NB4 (cell line): ENCODE measurements at regions not wholly inside any gene's neighbourhood (a gene's known extent, or its start where the extent isn't known, plus 50 kb on each side); places are given as distances from the start of the nearest gene placed in this dataset.
A peak's percentile ranks its signal among the peaks of the same experiment; 100 is the strongest.

ENCODE experiments used
- DNase-seq: peaks from one replicate; pipeline ENCODE4 v3.0.0; 2010; ENCODE audit warnings: low read depth
- H3K4me3 ChIP-seq: one replicate; pipeline ENCODE4 v1.5.1; 2011; ENCODE audit warnings: mild to moderate bottlenecking, low read depth, low read length, moderate library complexity
- MYC ChIP-seq: IDR thresholded peaks from 2 replicates; pipeline ENCODE4 v1.6.1; 2011; ENCODE audit warnings: low read depth, low read length
- POLR2A ChIP-seq: IDR thresholded peaks from 2 replicates; pipeline ENCODE4 v1.6.1; 2011; ENCODE audit warnings: mild to moderate bottlenecking; ENCODE audit not compliant: insufficient read length; ENCODE audit errors: extremely low read depth
- TF ChIP-seq, protein P1 (sequence below): IDR thresholded peaks from 2 replicates; pipeline ENCODE4 v1.6.1; 2011; ENCODE audit warnings: low read depth, low read length
- TF ChIP-seq, protein P2 (sequence below): IDR thresholded peaks from one replicate; pipeline ENCODE4 v1.5.1; 2012; ENCODE audit warnings: low read depth, low read length

DNA sequence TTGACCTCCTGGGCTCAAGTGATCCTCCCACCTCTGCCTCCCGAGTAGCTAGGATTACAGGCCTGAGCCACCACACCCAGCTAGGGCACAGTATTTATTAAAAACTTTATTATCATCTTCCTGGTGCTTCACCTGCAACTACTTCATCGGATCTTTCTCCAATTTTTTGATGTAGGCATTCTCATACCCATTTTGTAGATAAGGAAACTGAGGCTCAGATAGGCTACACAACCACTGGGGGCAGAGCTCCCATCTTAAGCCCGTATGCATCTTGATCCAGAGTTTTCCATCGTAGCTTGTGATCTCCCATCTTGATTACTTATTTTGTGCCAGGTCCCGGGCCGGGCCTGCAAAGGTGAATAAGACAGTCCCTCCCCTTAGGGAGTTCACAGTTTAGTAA is 68.1 kb upstream of the BCOR start:
- TF ChIP-seq, protein P1, sequence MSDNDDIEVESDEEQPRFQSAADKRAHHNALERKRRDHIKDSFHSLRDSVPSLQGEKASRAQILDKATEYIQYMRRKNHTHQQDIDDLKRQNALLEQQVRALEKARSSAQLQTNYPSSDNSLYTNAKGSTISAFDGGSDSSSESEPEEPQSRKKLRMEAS = no peak
- TF ChIP-seq, protein P2, sequence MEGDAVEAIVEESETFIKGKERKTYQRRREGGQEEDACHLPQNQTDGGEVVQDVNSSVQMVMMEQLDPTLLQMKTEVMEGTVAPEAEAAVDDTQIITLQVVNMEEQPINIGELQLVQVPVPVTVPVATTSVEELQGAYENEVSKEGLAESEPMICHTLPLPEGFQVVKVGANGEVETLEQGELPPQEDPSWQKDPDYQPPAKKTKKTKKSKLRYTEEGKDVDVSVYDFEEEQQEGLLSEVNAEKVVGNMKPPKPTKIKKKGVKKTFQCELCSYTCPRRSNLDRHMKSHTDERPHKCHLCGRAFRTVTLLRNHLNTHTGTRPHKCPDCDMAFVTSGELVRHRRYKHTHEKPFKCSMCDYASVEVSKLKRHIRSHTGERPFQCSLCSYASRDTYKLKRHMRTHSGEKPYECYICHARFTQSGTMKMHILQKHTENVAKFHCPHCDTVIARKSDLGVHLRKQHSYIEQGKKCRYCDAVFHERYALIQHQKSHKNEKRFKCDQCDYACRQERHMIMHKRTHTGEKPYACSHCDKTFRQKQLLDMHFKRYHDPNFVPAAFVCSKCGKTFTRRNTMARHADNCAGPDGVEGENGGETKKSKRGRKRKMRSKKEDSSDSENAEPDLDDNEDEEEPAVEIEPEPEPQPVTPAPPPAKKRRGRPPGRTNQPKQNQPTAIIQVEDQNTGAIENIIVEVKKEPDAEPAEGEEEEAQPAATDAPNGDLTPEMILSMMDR = no peak
- TF ChIP-seq POLR2A (no peak), MYC (no peak)
- no peak for DNase-seq
- no peak overlapping the region for H3K4me3 ChIP-seq

DNA sequence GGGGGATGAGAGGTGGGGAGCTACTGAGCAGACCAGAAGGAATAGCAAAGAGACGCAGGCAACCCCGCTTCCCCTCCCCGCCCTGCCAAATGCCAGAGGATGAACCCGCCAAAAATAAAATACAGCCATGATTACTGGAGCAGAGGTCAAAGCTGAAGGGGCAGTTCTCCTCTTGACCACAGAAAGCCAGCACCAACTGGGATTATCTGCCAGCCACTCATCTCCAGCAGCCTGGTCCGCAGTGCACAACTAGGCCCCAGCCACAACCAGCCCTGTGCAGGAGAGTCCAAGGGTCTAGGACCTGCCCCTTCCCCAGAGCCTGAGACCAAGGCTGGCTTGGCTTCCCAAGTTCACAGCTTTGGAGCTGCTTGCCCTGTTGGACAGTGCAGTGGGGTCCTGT is 67.4 kb upstream of the BCOR start:
- H3K4me3 ChIP-seq = no peak overlapping the region
- DNase-seq = no peak
- TF ChIP-seq, protein P1 = no peak
- TF ChIP-seq MYC (no peak), POLR2A (no peak)
- TF ChIP-seq, protein P2 = no peak

DNA sequence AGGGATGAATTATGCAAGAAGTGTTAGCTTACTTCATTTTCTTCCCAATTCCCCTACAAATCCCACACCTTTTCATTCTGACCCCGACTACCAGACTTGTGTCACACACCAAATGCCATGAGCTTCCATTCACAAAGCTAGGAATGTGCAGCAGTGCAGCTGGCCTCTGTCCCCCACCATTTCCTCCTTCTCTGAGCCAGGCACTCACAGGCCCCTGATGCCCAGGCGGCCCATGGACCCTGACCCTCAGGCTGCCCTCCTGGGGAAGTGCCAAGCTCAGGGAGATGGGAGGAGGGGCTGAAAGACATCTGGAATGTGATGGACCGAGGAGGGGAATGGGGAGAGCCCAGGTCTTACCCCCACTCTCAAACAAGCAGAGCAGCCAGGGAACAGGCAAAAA is 67.0 kb upstream of the BCOR start:
- no peak overlapping the region for H3K4me3 ChIP-seq
- TF ChIP-seq MYC = no peak
- TF ChIP-seq, protein P2 = no peak
- no peak for TF ChIP-seq POLR2A
- TF ChIP-seq, protein P1 = no peak
- no peak for DNase-seq

DNA sequence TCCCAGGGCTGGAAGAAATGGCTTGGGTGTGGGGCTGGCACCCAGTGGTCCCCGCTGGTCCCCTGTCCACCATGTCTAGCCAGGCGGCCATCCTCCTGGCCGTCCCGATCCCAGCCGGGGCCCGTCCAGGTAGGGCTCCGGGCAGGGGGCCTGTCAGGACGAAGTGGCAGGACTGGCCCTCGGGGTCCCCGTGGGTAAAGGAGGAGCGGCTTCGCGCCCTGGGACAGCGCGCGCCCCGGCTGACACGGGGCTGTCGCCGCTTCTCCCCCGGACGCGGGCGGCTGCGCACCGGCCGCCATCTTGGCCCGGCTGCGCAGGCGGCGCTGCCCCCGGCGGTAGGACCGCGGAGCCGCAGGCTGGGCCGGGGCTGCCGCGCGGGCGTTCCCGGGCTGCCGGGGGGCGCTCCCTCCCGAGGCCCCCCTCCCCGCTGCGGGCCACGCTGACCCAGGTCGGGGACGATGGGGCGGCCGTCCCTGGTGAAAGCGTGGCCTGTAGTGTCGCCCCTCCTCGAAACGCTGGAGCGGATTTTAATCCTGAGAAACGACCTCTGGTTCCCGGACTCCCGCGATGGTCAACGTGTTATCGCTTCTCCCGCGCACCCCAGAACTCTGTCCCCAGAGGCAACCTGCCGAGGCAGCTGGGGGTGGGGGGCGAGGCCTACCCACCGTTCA is 60.4 kb upstream of the BCOR start:
- H3K4me3 ChIP-seq = peak overlapping the region; percentile 36
- DNase-seq = peak; percentile 70
- TF ChIP-seq, protein P1 = peak; percentile 33; the same call in 1 of the 2 replicates
- no peak for TF ChIP-seq POLR2A
- TF ChIP-seq, protein P2 = peak; percentile 2
- TF ChIP-seq MYC = peak; percentile 51

DNA sequence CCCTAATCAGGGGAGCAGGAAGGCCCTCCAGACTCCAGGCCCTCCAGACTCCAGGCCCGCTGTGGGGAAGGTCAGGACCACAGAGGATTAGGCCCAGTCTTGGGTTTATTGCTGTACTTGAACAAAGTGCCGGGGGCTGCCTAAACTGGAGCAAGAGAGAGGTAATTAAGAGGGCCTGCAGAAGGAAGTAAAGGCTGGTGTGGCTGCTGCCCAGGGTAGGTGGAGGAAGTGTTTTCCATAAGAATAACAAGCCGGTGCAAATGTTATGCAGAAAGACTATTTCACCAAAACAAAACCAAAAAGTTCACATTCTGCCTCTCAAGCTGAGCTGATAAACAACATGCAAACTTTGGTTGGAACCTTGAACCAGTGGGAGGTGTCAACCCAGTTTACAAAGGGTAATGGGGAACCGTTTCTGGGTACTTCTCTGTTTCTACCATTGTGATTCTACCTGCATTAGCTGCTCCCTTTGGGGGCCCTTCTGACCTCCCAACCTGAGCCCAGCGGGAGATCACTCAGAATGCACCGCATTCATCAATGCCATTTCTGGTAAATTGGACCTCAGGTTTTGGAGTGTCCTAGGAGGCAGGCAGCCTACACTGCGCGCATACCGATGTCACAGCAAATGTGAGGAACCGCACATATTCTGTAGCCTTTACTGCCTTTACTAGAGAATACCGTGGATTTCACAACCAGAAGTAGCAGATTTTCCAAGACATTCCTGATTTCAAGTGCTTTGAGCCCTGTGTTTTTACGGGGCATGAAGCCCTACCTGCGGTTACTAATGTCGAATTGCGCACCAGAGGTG is 59.7 kb upstream of the BCOR start:
- peak; percentile 46 for DNase-seq
- H3K4me3 ChIP-seq = peak overlapping the region; percentile 28
- TF ChIP-seq, protein P1 = no peak
- TF ChIP-seq POLR2A (no peak), MYC (no peak)
- TF ChIP-seq, protein P2 = no peak
